Testis (tissue), 2 donors: ENCODE measurements at regions not wholly inside any gene's neighbourhood (a gene's known extent, or its start where the extent isn't known, plus 50 kb on each side); places are given as distances from the start of the nearest gene placed in this dataset.

Source experiments
- CTCF ChIP-seq, 3 experiments: fragments of 450-650 bp in 2 of 3; fragments of 200-600 bp in 1 of 3; sonication (generic) in 1 of 3; IDR thresholded peaks; one replicate each; pipeline ENCODE4 v1.5.1; 2016 to 2019; ENCODE audit warnings: antibody characterized with exemption in 3 of 3, mild to moderate bottlenecking in 2 of 3, moderate library complexity in 1 of 3
- POLR2A ChIP-seq: fragments of 450-650 bp; IDR thresholded peaks from one replicate; pipeline ENCODE4 v1.6.1; 2017; ENCODE audit warnings: antibody characterized with exemption, mild to moderate bottlenecking, moderate library complexity

- TF ChIP-seq CTCF (IDR thresholded peaks at IDR 0.05) (no peak), POLR2A (no peak)
Measured at GRCh38 chr12:81956468-81956860, 197.3 kb upstream of the PPFIA2 start.
